ENCODE measurements at regions not wholly inside any gene's neighbourhood (a gene's known extent, or its start where the extent isn't known, plus 50 kb on each side); places are given as distances from the start of the nearest gene placed in this dataset.
"Not testable (repeated sequence)": the region's sequence is repeated elsewhere in the genome, so short reads cannot be mapped to it uniquely, and the experiment has no call there.

DNA sequence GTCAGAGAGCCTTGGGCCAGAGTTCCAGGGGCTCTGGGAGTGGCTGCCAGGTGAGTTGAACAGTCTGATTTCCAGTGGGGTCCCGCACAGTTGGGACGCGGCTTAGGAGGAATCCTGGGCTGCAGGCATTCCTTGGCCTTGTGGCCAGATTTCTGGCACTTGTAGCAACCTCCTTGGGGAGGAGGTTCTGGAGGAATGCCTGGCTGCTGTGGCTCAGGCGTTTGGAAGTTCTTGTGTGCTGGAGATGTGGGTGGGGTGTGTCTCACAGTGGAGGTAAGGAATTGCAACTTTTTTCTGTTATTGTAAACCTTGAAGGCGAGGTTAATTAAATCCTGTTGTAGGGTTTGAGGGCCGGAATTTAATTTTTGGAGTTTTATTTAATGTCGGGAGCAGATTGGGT is 780.2 kb downstream of the ZNF385D start:
- H3K9me3 Mint-ChIP-seq; H3K4me3 ChIP-seq; H2AFZ ChIP-seq; H3K9me2 ChIP-seq (ENCODE audit: insufficient read depth); H3K36me3 Mint-ChIP-seq (ENCODE audit: low read depth); H3K4me1 ChIP-seq (ENCODE audit: insufficient read depth); H3K27ac ChIP-seq (ENCODE audit: low read depth); H3K79me2 ChIP-seq (replicated peaks; ENCODE audit: insufficient read depth); H4K20me1 ChIP-seq (replicated peaks; ENCODE audit: insufficient read depth); H3K4me2 ChIP-seq; H3K4me3 Mint-ChIP-seq; H3F3A ChIP-seq (replicated peaks; ENCODE audit: low read depth); H3K27ac Mint-ChIP-seq; H3K36me3 ChIP-seq (ENCODE audit: insufficient read depth); H3K27me3 ChIP-seq (ENCODE audit: insufficient read depth); ATAC-seq; H3K27me3 Mint-ChIP-seq (ENCODE audit: insufficient read depth, low read depth, poor library complexity); DNase-seq (ENCODE audit: low spot score): not testable (repeated sequence)
- H3K4me1 Mint-ChIP-seq, result peaks cover 16% of the 10 kb centered on the region

DNA sequence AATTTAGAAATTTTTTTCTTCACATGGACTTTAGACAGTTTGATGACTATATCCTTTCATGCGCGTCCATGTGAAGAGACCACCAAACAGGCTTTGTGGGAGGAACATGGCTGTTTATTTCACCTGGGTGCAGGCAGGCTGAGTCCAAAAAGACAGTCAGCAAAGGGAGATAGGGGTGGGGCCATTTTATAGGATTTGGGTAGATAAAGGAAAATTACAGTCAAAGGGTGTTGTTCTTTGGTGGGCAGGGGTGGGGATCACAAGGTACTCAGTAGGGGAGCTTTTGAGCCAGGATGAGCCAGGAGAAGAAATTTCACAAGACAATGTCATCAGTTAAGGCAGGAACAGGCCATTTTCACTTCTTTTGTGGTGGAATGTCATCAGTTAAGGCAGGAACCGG is 781.5 kb upstream of the SGO1 start:
- H3K4me2 ChIP-seq; H3K27me3 Mint-ChIP-seq (ENCODE audit: insufficient read depth, low read depth, poor library complexity); H3K27ac ChIP-seq (ENCODE audit: low read depth); H3K27ac Mint-ChIP-seq; H3K79me2 ChIP-seq (replicated peaks; ENCODE audit: insufficient read depth); H3K9me3 Mint-ChIP-seq; H3K4me3 ChIP-seq; H3K36me3 Mint-ChIP-seq (ENCODE audit: low read depth); H3K4me3 Mint-ChIP-seq; H3K9me2 ChIP-seq (ENCODE audit: insufficient read depth); H3K27me3 ChIP-seq (ENCODE audit: insufficient read depth); H3F3A ChIP-seq (replicated peaks; ENCODE audit: low read depth); H3K36me3 ChIP-seq (ENCODE audit: insufficient read depth); H4K20me1 ChIP-seq (replicated peaks; ENCODE audit: insufficient read depth); ATAC-seq; H3K4me1 ChIP-seq (ENCODE audit: insufficient read depth); DNase-seq (ENCODE audit: low spot score): not testable (repeated sequence)
- peak overlapping the region; percentile 52 for H2AFZ ChIP-seq
- H3K4me1 Mint-ChIP-seq, result peaks cover 12% of the 10 kb centered on the region; the same call in 2 of the 3 replicates

DNA sequence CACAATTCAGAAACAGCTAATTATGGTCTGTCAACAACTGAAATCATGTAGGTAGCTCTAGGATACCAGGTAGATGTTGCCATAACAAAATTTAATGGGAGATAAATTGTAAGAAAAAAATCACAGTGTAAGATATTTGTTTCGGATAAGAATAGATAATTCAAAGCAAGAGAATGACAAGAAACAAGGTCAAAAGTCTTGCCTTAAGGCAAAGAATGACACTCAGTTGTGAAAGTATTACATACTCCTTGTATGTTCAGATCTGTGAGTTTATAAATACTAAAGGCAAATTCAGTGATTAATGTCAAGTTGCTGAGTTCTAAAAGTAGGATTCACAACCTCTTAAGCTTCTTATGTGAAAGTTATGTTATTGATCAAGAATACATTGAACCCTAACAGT is 772.2 kb upstream of the SGO1 start:
- Mint-ChIP-seq H3K27me3 (ENCODE audit: insufficient read depth, low read depth, poor library complexity) (no peaks in the 10 kb centered on the region), H3K36me3 (ENCODE audit: low read depth) (no peaks in the 10 kb centered on the region), H3K4me3 (no peak overlapping the region), H3K27ac (peak overlapping the region; percentile 14), H3K4me1 (peaks cover 9% of the 10 kb centered on the region), H3K9me3 (no peaks in the 10 kb centered on the region; the same call in 2 of the 3 replicates)
- Histone ChIP-seq H2AFZ (no peak overlapping the region), H3K4me2 (peak overlapping the region; percentile 63), H3K27me3 (ENCODE audit: insufficient read depth) (no peaks in the 10 kb centered on the region), H3K4me3 (no peak overlapping the region), H3K27ac (ENCODE audit: low read depth) (no peak overlapping the region), H4K20me1 (replicated peaks; ENCODE audit: insufficient read depth) (no peaks in the 10 kb centered on the region), H3K36me3 (ENCODE audit: insufficient read depth) (no peaks in the 10 kb centered on the region), H3K79me2 (replicated peaks; ENCODE audit: insufficient read depth) (no peaks in the 10 kb centered on the region), H3F3A (replicated peaks; ENCODE audit: low read depth) (no peaks in the 10 kb centered on the region), H3K9me2 (ENCODE audit: insufficient read depth) (0 out of 2 replicates have a peak, but pooled peaks cover 8% of the 10 kb centered on the region), H3K4me1 (ENCODE audit: insufficient read depth) (peaks cover 19% of the 10 kb centered on the region)
- DNase-seq (ENCODE audit: low spot score) (no peak), ATAC-seq (no peak)
- no peak for TF ChIP-seq CREB1 (CRISPR knock-in tag; IDR thresholded peaks at IDR 0.05; ENCODE audit: low read depth)
- TF ChIP-seq, protein P1, sequence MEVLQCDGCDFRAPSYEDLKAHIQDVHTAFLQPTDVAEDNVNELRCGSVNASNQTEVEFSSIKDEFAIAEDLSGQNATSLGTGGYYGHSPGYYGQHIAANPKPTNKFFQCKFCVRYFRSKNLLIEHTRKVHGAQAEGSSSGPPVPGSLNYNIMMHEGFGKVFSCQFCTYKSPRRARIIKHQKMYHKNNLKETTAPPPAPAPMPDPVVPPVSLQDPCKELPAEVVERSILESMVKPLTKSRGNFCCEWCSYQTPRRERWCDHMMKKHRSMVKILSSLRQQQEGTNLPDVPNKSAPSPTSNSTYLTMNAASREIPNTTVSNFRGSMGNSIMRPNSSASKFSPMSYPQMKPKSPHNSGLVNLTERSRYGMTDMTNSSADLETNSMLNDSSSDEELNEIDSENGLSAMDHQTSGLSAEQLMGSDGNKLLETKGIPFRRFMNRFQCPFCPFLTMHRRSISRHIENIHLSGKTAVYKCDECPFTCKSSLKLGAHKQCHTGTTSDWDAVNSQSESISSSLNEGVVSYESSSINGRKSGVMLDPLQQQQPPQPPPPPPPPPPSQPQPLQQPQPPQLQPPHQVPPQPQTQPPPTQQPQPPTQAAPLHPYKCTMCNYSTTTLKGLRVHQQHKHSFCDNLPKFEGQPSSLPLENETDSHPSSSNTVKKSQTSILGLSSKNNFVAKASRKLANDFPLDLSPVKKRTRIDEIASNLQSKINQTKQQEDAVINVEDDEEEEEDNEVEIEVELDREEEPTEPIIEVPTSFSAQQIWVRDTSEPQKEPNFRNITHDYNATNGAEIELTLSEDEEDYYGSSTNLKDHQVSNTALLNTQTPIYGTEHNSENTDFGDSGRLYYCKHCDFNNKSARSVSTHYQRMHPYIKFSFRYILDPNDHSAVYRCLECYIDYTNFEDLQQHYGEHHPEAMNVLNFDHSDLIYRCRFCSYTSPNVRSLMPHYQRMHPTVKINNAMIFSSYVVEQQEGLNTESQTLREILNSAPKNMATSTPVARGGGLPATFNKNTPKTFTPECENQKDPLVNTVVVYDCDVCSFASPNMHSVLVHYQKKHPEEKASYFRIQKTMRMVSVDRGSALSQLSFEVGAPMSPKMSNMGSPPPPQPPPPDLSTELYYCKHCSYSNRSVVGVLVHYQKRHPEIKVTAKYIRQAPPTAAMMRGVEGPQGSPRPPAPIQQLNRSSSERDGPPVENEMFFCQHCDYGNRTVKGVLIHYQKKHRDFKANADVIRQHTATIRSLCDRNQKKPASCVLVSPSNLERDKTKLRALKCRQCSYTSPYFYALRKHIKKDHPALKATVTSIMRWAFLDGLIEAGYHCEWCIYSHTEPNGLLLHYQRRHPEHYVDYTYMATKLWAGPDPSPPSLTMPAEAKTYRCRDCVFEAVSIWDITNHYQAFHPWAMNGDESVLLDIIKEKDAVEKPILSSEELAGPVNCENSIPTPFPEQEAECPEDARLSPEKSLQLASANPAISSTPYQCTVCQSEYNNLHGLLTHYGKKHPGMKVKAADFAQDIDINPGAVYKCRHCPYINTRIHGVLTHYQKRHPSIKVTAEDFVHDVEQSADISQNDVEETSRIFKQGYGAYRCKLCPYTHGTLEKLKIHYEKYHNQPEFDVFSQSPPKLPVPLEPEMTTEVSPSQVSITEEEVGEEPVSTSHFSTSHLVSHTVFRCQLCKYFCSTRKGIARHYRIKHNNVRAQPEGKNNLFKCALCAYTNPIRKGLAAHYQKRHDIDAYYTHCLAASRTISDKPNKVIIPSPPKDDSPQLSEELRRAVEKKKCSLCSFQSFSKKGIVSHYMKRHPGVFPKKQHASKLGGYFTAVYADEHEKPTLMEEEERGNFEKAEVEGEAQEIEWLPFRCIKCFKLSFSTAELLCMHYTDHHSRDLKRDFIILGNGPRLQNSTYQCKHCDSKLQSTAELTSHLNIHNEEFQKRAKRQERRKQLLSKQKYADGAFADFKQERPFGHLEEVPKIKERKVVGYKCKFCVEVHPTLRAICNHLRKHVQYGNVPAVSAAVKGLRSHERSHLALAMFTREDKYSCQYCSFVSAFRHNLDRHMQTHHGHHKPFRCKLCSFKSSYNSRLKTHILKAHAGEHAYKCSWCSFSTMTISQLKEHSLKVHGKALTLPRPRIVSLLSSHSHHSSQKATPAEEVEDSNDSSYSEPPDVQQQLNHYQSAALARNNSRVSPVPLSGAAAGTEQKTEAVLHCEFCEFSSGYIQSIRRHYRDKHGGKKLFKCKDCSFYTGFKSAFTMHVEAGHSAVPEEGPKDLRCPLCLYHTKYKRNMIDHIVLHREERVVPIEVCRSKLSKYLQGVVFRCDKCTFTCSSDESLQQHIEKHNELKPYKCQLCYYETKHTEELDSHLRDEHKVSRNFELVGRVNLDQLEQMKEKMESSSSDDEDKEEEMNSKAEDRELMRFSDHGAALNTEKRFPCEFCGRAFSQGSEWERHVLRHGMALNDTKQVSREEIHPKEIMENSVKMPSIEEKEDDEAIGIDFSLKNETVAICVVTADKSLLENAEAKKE (CRISPR knock-in tag; IDR thresholded peaks at IDR 0.05), result no peak
- TF ChIP-seq, protein P2, sequence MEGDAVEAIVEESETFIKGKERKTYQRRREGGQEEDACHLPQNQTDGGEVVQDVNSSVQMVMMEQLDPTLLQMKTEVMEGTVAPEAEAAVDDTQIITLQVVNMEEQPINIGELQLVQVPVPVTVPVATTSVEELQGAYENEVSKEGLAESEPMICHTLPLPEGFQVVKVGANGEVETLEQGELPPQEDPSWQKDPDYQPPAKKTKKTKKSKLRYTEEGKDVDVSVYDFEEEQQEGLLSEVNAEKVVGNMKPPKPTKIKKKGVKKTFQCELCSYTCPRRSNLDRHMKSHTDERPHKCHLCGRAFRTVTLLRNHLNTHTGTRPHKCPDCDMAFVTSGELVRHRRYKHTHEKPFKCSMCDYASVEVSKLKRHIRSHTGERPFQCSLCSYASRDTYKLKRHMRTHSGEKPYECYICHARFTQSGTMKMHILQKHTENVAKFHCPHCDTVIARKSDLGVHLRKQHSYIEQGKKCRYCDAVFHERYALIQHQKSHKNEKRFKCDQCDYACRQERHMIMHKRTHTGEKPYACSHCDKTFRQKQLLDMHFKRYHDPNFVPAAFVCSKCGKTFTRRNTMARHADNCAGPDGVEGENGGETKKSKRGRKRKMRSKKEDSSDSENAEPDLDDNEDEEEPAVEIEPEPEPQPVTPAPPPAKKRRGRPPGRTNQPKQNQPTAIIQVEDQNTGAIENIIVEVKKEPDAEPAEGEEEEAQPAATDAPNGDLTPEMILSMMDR (conservative IDR thresholded peaks at IDR 0.05; ENCODE audit: low read depth in 2 of 2), result no peak
- TF ChIP-seq JUNB (IDR thresholded peaks at IDR 0.05; ENCODE audit: unreplicated experiment), result no peak
- TF ChIP-seq NANOG (IDR thresholded peaks at IDR 0.05; ENCODE audit: borderline replicate concordance), result no peak
- no peak for TF ChIP-seq POLR2AphosphoS5 (IDR thresholded peaks at IDR 0.05; ENCODE audit: low read depth)
- TF ChIP-seq, protein P3, sequence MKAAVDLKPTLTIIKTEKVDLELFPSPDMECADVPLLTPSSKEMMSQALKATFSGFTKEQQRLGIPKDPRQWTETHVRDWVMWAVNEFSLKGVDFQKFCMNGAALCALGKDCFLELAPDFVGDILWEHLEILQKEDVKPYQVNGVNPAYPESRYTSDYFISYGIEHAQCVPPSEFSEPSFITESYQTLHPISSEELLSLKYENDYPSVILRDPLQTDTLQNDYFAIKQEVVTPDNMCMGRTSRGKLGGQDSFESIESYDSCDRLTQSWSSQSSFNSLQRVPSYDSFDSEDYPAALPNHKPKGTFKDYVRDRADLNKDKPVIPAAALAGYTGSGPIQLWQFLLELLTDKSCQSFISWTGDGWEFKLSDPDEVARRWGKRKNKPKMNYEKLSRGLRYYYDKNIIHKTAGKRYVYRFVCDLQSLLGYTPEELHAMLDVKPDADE (IDR thresholded peaks at IDR 0.05), result no peak
- no peak for TF ChIP-seq EZH2 (IDR thresholded peaks at IDR 0.05; ENCODE audit: low read depth, unreplicated experiment)
- TF ChIP-seq STAT1 (IDR thresholded peaks at IDR 0.05; ENCODE audit: unreplicated experiment), result no peak
